ENCODE measurements at regions not wholly inside any gene's neighbourhood (a gene's known extent, or its start where the extent isn't known, plus 50 kb on each side); places are given as distances from the start of the nearest gene placed in this dataset.

DNA sequence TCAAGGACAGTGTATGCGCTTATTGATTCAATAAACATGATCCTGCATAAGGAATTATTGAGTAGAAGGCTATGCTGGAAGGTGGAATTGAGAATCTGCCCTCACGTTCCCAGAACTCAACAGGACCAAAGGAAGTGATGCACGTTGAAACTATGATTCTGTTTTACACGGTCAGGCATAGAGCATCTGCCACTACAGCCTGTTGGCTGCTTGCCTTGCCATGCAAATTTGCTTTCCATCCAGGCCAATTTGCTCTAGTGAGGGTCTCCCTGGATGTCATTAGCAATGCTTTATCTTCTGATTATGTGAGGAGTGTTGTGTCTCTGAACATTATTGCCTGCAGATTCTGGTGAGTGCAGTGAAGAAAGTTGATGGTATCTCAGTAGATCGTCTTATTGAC is 132.9 kb downstream of the ADRA2A start:
- H3K4me3 ChIP-seq (ENCODE audit: low read depth, low read length), result no peak overlapping the region
- TF ChIP-seq, protein P1, sequence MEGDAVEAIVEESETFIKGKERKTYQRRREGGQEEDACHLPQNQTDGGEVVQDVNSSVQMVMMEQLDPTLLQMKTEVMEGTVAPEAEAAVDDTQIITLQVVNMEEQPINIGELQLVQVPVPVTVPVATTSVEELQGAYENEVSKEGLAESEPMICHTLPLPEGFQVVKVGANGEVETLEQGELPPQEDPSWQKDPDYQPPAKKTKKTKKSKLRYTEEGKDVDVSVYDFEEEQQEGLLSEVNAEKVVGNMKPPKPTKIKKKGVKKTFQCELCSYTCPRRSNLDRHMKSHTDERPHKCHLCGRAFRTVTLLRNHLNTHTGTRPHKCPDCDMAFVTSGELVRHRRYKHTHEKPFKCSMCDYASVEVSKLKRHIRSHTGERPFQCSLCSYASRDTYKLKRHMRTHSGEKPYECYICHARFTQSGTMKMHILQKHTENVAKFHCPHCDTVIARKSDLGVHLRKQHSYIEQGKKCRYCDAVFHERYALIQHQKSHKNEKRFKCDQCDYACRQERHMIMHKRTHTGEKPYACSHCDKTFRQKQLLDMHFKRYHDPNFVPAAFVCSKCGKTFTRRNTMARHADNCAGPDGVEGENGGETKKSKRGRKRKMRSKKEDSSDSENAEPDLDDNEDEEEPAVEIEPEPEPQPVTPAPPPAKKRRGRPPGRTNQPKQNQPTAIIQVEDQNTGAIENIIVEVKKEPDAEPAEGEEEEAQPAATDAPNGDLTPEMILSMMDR (IDR thresholded peaks at IDR 0.05; ENCODE audit: borderline replicate concordance, insufficient read depth, low read depth, low read length), result no peak

DNA sequence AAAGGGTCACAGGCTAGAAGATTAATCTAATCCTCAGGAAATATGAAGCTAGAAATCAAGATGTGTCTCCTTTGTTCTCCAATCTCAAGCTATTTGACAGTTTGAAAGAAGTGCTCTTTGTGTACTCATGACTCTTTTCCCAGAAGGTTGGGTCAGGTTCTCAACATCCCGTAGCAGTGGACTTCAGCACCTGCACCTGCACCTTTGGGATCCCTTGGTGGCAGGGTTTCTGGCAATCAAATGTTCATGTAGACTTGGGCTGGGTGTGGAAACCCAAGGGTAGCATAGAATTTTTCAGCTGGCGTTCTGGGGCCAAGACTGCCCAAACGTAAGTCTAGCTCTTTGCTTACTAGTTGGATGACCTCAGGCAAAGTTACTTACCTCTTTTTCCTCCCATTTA is 134.4 kb downstream of the ADRA2A start:
- TF ChIP-seq, protein P1 (IDR thresholded peaks at IDR 0.05; ENCODE audit: borderline replicate concordance, insufficient read depth, low read depth, low read length), result no peak
- H3K4me3 ChIP-seq (ENCODE audit: low read depth, low read length), result no peak overlapping the region

DNA sequence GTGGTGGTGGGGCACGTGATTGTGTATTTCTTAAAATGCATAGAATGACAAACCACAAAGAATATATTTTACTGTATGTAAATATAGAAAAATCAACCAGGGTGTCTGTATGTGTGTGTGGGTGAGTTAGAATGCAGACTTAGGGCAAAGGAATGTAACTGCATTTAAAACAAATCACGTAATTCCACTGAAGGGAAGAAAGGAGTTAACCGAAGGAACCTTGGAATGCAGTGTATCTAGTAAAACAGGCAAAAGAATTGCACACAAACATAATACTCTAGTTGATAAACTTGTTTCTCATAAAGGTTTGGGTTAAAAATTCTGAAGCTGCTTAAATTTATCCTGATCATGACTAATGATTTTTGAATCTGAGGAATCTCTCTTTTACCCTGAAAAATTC is 134.9 kb downstream of the ADRA2A start:
- no peak overlapping the region for H3K4me3 ChIP-seq (ENCODE audit: low read depth, low read length)
- TF ChIP-seq, protein P1 (IDR thresholded peaks at IDR 0.05; ENCODE audit: borderline replicate concordance, insufficient read depth, low read depth, low read length), result no peak

DNA sequence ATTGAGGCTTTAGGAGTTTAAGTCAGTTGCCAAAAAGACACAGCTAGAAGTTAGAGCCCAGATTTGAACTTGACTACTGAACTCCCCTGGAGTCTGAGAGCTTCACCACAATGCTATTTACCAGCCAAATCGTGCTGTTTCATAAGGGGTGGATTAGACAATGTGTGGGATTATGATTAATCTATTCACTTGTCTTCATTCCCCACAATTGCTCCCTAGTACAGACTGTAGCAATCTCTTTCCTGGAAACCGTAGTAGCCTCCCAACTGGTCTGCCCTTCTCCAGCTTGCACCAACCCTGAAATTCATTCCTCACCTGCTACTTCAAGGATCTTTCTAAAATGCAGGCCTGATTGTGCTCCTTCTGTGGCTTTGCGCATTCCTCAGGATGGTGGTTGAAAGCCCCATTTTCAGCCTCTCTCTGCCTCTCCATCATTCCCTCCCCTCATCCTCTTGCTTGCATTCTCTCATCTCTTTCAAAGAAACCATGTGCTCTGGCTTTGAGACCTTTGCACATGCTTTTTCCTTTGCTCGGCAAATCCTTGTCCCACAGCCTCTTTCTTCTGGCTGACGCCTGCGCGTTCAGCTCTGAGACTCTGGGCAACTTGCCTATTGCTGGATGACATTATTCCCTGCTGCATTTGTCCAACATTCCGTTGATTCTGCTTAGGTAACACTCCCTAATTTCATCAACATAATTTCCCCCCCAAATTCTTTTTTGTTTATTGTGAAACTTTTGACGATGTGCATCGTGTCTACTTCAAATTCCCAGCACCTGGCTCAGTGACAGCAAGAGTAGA is 145.1 kb downstream of the ADRA2A start:
- TF ChIP-seq, protein P1 (IDR thresholded peaks at IDR 0.05; ENCODE audit: borderline replicate concordance, insufficient read depth, low read depth, low read length), result no peak

DNA sequence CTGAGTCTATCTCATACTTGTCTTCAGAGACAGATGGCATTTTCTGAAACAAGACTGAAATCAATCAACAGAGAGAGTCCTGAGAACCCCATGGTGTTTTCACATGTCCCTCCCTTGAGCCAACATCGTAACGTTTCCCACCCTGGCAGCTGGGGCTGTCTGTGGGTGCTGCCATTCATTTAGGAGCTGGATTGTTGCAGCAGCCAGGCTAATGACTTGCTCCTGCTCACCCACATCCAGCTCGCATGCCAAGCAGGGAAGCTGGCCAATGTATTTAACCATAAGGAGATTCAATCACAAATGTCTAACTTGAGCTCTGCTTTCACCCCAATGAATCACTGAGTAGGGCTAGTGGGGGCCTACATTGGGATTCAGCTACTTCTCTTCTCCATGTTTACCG is 146.1 kb downstream of the ADRA2A start:
- TF ChIP-seq, protein P1 (IDR thresholded peaks at IDR 0.05; ENCODE audit: borderline replicate concordance, insufficient read depth, low read depth, low read length), result no peak
- no peak overlapping the region for H3K4me3 ChIP-seq (ENCODE audit: low read depth, low read length)

More for the DNA sequence above, 145.1 kb downstream of the ADRA2A start:
- H3K4me3 ChIP-seq (ENCODE audit: low read depth, low read length), result no peak overlapping the region

DNA sequence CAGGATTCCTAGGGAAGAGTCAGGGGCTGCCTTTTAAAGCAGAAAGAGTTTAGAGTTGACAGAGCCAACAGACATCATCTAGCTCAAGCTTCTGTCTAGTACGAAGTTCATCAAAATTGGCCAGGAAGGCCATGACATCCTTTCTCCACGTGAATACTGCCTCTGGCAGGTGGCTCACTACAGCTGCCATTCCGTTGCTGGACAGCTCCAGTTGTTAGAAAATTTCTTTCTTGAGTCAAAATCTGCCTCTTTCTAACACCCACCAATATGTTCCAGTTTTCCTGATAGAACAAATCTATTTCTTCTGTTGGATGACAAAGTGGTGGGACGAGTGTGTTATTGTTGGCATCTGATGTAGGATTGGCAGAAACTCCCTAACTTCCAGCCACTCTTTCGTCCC is 154.9 kb downstream of the ADRA2A start:
- H3K4me3 ChIP-seq (ENCODE audit: low read depth, low read length), result no peak overlapping the region
- TF ChIP-seq, protein P1 (IDR thresholded peaks at IDR 0.05; ENCODE audit: borderline replicate concordance, insufficient read depth, low read depth, low read length), result no peak

DNA sequence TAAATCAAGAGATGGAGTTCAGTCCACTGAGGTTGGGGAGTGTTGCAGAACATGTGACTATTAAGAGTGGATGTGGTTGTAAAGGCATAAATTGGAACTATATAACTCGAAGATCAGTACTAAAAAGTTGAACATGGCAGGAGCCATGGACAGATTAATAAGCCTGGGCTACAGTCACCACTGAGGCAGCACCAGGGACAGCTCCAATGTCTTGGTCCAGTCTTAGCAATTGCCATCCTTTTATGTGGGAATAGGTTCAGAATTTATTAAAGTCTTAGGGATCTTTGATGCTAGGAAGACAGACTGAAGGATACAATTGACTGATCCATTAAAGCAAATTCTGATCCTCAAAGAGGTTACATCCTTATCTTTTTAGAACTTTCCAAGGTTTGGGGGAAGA is 156.6 kb downstream of the ADRA2A start:
- no peak overlapping the region for H3K4me3 ChIP-seq (ENCODE audit: low read depth, low read length)
- TF ChIP-seq, protein P1 (IDR thresholded peaks at IDR 0.05; ENCODE audit: borderline replicate concordance, insufficient read depth, low read depth, low read length), result no peak
